Activated CD8-positive, alpha-beta T cell treated with anti-CD3 and anti-CD28 coated beads for 36 hours (primary cell): ENCODE measurements at regions not wholly inside any gene's neighbourhood (a gene's known extent, or its start where the extent isn't known, plus 50 kb on each side); places are given as distances from the start of the nearest gene placed in this dataset.

Experiments
- ATAC-seq: fragments of 200-7000 bp; cut with Tn5 transposase; one replicate; pipeline ENCODE4 v1.10.0; 2021; ENCODE audit warnings: mild to moderate bottlenecking, moderate library complexity
- CTCF ChIA-PET: fragments of 350-600 bp; sonication (Branson Sonifier 250); formaldehyde crosslinking; loops from one replicate; lab custom pipeline; 2021; ENCODE audit warnings: antibody characterized with exemption; lab: Charles Lee
- POLR2A ChIA-PET: fragments of 350-600 bp; sonication (Branson Sonifier 250); formaldehyde crosslinking; loops from one replicate; lab custom pipeline; 2021; ENCODE audit warnings: antibody characterized with exemption; lab: Charles Lee
- DNase-seq: peaks from one replicate; pipeline ENCODE4 v3.0.0-alpha.2; 2020
- H3K27ac Mint-ChIP-seq: one replicate; pipeline ENCODE4 v1.8.0; 2021; ENCODE audit warnings: mild to moderate bottlenecking, mixed read lengths
- H3K27me3 Mint-ChIP-seq: one replicate; pipeline ENCODE4 v1.8.0; 2021; ENCODE audit warnings: mixed read lengths
- H3K36me3 Mint-ChIP-seq: one replicate; pipeline ENCODE4 v1.8.0; 2021; ENCODE audit warnings: low read depth, mixed read lengths
- H3K4me1 Mint-ChIP-seq: one replicate; pipeline ENCODE4 v1.8.0; 2021; ENCODE audit warnings: low read depth, mixed read lengths
- H3K4me3 Mint-ChIP-seq: one replicate; pipeline ENCODE4 v1.8.0; 2021; ENCODE audit warnings: mild to moderate bottlenecking, moderate library complexity, mixed read lengths
- H3K9me3 Mint-ChIP-seq: one replicate; pipeline ENCODE4 v1.8.0; 2021; ENCODE audit warnings: mixed read lengths
- CTCF ChIP-seq: fragments of 200-600 bp; IDR thresholded peaks from one replicate; pipeline ENCODE4 v1.8.0; 2022; ENCODE audit warnings: antibody characterized with exemption, mild to moderate bottlenecking
- intact Hi-C: fragments of 100-400 bp; cut with micrococcal nuclease; formaldehyde crosslinking; loops from one replicate; pipeline ENCODE4 v1.10.0; 2022

DNA sequence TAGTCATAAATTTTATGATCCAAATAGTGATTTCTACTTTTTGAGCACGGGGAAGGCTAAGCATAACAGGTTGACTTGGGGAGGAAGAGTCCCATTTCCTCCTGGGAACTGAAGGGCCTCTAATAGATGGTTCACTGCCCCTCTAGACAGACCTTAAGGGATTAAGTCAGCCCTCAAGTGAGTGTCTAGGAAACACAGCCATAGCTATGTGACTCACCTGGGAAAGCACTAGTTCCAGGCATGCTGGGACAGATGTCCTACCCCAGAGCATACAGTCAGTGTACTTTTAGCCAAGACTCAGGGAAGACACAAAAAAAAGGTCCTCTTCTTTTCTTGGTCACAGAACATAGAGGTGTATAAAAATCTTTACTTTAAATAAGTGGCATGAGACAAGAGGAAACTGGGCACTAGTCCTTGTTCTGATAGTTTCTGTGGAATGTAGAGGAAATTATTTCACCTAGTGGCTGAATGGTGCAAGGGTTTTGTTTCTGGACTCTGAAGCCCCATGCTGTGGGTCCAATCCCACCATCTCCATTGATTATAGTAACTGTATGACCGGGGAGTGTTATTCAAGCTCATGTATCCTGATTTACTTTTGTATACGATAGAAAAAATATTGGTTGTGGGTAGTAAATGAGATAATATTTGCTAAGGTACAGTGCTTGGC is 86.0 kb downstream of the NREP start:
- H3K4me3 Mint-ChIP-seq, result no peak overlapping the region

DNA sequence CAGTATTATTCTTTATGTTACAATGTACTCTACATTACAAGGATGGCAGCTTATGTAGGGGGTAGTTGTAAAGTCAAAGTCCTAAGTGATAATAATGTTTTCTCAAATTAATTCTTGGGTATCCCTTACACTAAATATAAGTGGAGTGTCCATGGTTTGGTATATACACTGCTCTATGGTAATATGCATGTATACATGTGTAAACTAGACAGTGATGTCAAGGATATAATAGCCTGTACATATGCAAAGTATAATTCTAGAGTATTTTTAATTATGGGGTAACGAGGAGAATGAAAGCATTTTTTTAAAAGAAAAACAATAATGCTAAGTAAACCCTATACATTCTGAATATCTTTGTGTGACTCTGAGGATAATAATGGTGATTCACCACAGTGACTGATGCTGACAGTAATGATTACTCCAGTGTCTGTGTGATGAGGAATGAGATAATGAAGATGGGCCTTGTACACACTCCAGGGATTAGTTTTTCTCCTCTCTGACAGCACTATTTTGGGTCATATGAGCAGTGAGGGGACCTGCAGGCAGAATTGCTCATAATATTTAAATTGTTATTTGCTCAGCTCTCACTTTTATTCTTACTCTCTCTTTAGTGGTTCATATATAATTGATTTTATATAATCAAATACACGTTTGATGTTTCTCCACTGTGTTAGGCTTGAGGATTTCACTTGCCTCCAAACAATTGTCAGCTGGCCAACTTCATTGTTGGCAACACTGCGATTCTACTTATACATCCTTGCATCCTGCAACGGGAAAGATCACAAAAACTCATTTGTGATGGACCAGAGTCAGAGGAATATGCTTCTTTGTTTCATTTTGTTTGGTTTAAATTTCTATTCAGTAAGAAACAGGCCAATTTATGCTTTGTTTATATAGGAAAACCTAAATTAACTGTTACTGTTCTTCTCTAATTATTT is 88.2 kb downstream of the NREP start:
- ChIA-PET POLR2A (interaction anchor here (0.6 kb wide), 1 partner anchor 309 kb away, joined by 3 read pairs; no protein-coding TSS in a partner anchor), CTCF (no interaction called here)
- no peak for TF ChIP-seq CTCF
- Mint-ChIP-seq H3K36me3 (no peaks in the 10 kb centered on the region), H3K27me3 (no peaks in the 10 kb centered on the region), H3K4me3 (no peak overlapping the region), H3K27ac (no peak overlapping the region), H3K4me1 (peaks cover 4% of the 10 kb centered on the region), H3K9me3 (no peaks in the 10 kb centered on the region)
- intact Hi-C loops, result no loop called here
- DNase-seq (no peak), ATAC-seq (no peak)

More for the DNA sequence above, 86.0 kb downstream of the NREP start:
- Mint-ChIP-seq H3K27ac (no peak overlapping the region), H3K4me1 (peaks cover 4% of the 10 kb centered on the region), H3K36me3 (no peaks in the 10 kb centered on the region), H3K27me3 (no peaks in the 10 kb centered on the region), H3K9me3 (no peaks in the 10 kb centered on the region)
- TF ChIP-seq CTCF, result no peak
- no peak for ATAC-seq
- ChIA-PET CTCF (interaction anchor here (0.8 to 1.7 kb wide), 2 partner anchors 121 to 475 kb away, joined by 3 to 5 read pairs; no protein-coding TSS in a partner anchor), POLR2A (no interaction called here)
- no peak for DNase-seq
- intact Hi-C loops, result no loop called here

DNA sequence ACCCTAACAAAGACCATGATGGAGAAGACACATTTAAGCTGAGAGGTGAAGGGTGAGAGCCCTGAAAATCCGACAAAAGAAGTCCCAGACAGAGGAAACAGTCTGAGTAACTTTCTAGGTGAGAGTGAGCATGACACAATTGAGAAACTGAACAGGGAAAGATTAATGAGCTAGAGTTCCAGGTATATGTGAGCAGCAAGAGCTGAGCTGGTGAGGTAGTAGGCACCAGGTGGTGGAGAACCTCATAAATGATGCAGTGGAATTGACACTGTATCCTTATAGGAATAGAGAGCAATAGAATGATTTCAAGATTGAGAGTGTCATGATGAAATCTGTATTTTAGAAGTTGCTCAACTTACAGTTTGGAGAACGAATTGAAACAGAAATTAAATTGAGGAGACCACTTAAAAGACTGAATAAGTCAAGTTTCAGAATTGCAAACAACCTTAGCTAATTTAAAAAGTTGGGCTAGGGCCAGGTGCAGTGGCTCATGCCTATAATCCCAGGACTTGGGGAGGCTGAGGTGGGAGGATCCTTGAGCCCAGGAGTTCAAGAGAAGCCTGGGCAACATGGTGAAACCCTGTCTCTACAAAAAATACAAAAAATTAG is 89.8 kb downstream of the NREP start:
- CTCF ChIA-PET, result interaction anchor here (0.7 to 1.6 kb wide), 3 partner anchors 16 to 293 kb away, joined by 3 to 4 read pairs (median 3); no protein-coding TSS in a partner anchor
- H3K4me1 Mint-ChIP-seq, result peaks cover 6% of the 10 kb centered on the region
- no peaks in the 10 kb centered on the region for H3K9me3 Mint-ChIP-seq
- TF ChIP-seq CTCF, result no peak
- no peak for DNase-seq
- no peaks in the 10 kb centered on the region for H3K27me3 Mint-ChIP-seq
- POLR2A ChIA-PET, result no interaction called here
- peak; percentile 42 for ATAC-seq
- no peak overlapping the region for H3K27ac Mint-ChIP-seq
- intact Hi-C loops, result no loop called here
- no peak overlapping the region for H3K4me3 Mint-ChIP-seq
- H3K36me3 Mint-ChIP-seq, result no peaks in the 10 kb centered on the region

DNA sequence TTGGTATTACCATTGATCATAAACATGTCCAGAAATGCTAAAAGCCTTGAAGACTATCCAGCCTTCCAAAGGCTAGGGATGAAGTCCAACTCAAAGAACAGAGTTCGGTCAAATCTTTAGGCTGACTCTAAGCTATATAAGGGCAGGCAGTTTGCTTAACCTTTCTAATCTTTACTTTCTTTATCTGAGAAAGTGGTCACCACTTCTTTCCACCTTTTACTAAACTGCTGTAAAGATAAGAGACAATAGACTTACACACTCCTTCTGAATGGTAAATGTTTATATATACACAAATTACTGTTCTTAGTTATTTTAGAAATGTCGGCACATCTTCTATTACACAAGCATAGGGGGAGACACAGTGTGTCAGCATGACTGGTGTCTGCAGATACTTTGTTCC is 100.4 kb downstream of the NREP start:
- no peak for DNase-seq

More for the DNA sequence above, 100.4 kb downstream of the NREP start:
- H3K9me3 Mint-ChIP-seq, result peaks cover 11% of the 10 kb centered on the region
- ChIA-PET POLR2A (no interaction called here), CTCF (no interaction called here)
- no peak overlapping the region for H3K27ac Mint-ChIP-seq
- H3K4me1 Mint-ChIP-seq, result no peaks in the 10 kb centered on the region
- no peak for ATAC-seq
- H3K27me3 Mint-ChIP-seq, result no peaks in the 10 kb centered on the region
- intact Hi-C loops, result no loop called here
- no peak overlapping the region for H3K4me3 Mint-ChIP-seq
- H3K36me3 Mint-ChIP-seq, result peaks cover 1% of the 10 kb centered on the region
- TF ChIP-seq CTCF, result no peak
